ENCODE measurements at regions not wholly inside any gene's neighbourhood (a gene's known extent, or its start where the extent isn't known, plus 50 kb on each side); places are given as distances from the start of the nearest gene placed in this dataset.

GRCh38 chr19:28834996-28835395, 378.0 kb downstream of the UQCRFS1 start:
- DNase-seq = no peak

GRCh38 chr19:28831462-28831861, 381.5 kb downstream of the UQCRFS1 start:
- DNase-seq = no peak

- DNase-seq = no peak
These were observed 383.2 kb downstream of the UQCRFS1 start for GRCh38 chr19:28829762-28830161.

- no peak for DNase-seq
These were observed 383.6 kb downstream of the UQCRFS1 start for GRCh38 chr19:28829359-28829758.

- DNase-seq = no peak
These were observed 384.6 kb downstream of the UQCRFS1 start for GRCh38 chr19:28828276-28828870.

GRCh38 chr19:28827382-28827781, 385.6 kb downstream of the UQCRFS1 start:
- DNase-seq = no peak

- DNase-seq = no peak
These were observed 389.5 kb downstream of the UQCRFS1 start for GRCh38 chr19:28823338-28823961.

- DNase-seq = no peak
These were observed 392.7 kb downstream of the UQCRFS1 start for GRCh38 chr19:28820289-28820688.

GRCh38 chr19:28815257-28815656, 397.7 kb downstream of the UQCRFS1 start:
- DNase-seq = no peak

- no peak for DNase-seq
These were observed 418.6 kb downstream of the UQCRFS1 start for GRCh38 chr19:28794301-28794700.

- no peak for DNase-seq
These were observed 419.4 kb downstream of the UQCRFS1 start for GRCh38 chr19:28793391-28794168.

- DNase-seq = no peak
These were observed 427.0 kb downstream of the UQCRFS1 start for GRCh38 chr19:28785971-28786370.

- DNase-seq = no peak
These were observed 448.9 kb downstream of the UQCRFS1 start for GRCh38 chr19:28764066-28764465.

- DNase-seq = no peak
These were observed 466.5 kb downstream of the UQCRFS1 start for GRCh38 chr19:28746478-28746877.

- DNase-seq = no peak
These were observed 468.0 kb downstream of the UQCRFS1 start for GRCh38 chr19:28744943-28745342.

GRCh38 chr19:28744014-28744413, 468.9 kb downstream of the UQCRFS1 start:
- no peak for DNase-seq

- DNase-seq = peak; percentile 64
These were observed 475.7 kb downstream of the UQCRFS1 start for GRCh38 chr19:28737021-28737895.

- no peak for DNase-seq
These were observed 476.4 kb downstream of the UQCRFS1 start for GRCh38 chr19:28736528-28736927.

- DNase-seq = no peak
These were observed 481.4 kb downstream of the UQCRFS1 start for GRCh38 chr19:28731577-28731976.

- no peak for DNase-seq
These were observed 482.0 kb downstream of the UQCRFS1 start for GRCh38 chr19:28730791-28731512.

- DNase-seq = peak; percentile 6
These were observed 485.3 kb downstream of the UQCRFS1 start for GRCh38 chr19:28727480-28728159.
